Choroid plexus epithelial cell (primary cell): ENCODE measurements at regions not wholly inside any gene's neighbourhood (a gene's known extent, or its start where the extent isn't known, plus 50 kb on each side); places are given as distances from the start of the nearest gene placed in this dataset.

Experiments
- DNase-seq: peaks from one replicate; pipeline ENCODE4 v3.0.0-alpha.2; 2010; ENCODE audit warnings: low read depth
- H3K4me3 ChIP-seq: 2 replicates; pipeline ENCODE4 v1.5.1; 2011; ENCODE audit warnings: low read depth, mild to moderate bottlenecking, control low read depth, low read length, moderate library complexity
- CTCF ChIP-seq: conservative IDR thresholded peaks from 2 replicates; pipeline ENCODE4 v1.5.1; 2011; ENCODE audit warnings: low read depth, mild to moderate bottlenecking, control low read depth, inconsistent platforms, low read length, moderate library complexity

GRCh38 chr11:39434466-39434865, 2025.0 kb downstream of the LRRC4C start:
- DNase-seq, result no peak
- no peak for TF ChIP-seq CTCF
- no peak overlapping the region for H3K4me3 ChIP-seq

- DNase-seq, result no peak
- H3K4me3 ChIP-seq, result no peak overlapping the region
- no peak for TF ChIP-seq CTCF
Observed at GRCh38 chr11:39432929-39433328, 2026.5 kb downstream of the LRRC4C start.

DNA sequence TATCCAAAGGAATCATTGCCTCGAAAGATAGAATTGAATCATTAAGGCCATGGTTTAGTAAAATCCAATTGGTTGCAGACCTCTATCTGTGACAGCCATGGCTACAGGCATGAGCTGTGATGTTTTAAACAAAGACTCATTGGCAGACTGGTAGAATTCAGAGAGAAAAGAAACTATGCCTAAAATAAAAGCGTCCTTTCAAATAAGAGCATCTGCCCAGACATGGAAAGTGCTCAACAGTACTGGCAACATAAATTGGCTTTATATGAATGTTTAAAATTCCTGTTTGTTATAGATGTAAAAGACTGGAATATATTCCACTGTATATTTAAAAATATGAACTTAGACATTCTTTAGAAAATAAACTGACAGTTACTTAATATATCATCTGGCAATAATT, 2034.2 kb downstream of the LRRC4C start:
- no peak for DNase-seq
- H3K4me3 ChIP-seq, result no peak overlapping the region
- TF ChIP-seq CTCF, result no peak

- H3K4me3 ChIP-seq, result no peak overlapping the region
- no peak for DNase-seq
- TF ChIP-seq CTCF, result no peak
Observed at GRCh38 chr11:39412117-39412516, 2047.3 kb downstream of the LRRC4C start.

GRCh38 chr11:39385911-39386310, 2073.5 kb downstream of the LRRC4C start:
- no peak for DNase-seq
- no peak overlapping the region for H3K4me3 ChIP-seq
- no peak for TF ChIP-seq CTCF

GRCh38 chr11:39374963-39375698, 2084.3 kb downstream of the LRRC4C start:
- DNase-seq, result peak; percentile 33
- TF ChIP-seq CTCF, result peak; percentile 43
- no peak overlapping the region for H3K4me3 ChIP-seq

GRCh38 chr11:39367534-39367933, 2091.9 kb downstream of the LRRC4C start:
- H3K4me3 ChIP-seq, result no peak overlapping the region
- no peak for DNase-seq
- TF ChIP-seq CTCF, result no peak
